Activated T-cell treated with anti-CD3 and anti-CD28 coated beads for 4 hours (primary cell): ENCODE measurements at regions not wholly inside any gene's neighbourhood (a gene's known extent, or its start where the extent isn't known, plus 50 kb on each side); places are given as distances from the start of the nearest gene placed in this dataset.
"Not testable (repeated sequence)": the region's sequence is repeated elsewhere in the genome, so short reads cannot be mapped to it uniquely, and the experiment has no call there.

Experiments used
- DNase-seq: peaks from one replicate; pipeline ENCODE4 v3.0.0-alpha.2; 2020

- no peak for DNase-seq
These were observed 134.9 kb downstream of the SMIM20 start for GRCh38 chr4:26048950-26049349.

GRCh38 chr4:26049447-26049846 lies 135.4 kb downstream of the SMIM20 start:
- no peak for DNase-seq

DNA sequence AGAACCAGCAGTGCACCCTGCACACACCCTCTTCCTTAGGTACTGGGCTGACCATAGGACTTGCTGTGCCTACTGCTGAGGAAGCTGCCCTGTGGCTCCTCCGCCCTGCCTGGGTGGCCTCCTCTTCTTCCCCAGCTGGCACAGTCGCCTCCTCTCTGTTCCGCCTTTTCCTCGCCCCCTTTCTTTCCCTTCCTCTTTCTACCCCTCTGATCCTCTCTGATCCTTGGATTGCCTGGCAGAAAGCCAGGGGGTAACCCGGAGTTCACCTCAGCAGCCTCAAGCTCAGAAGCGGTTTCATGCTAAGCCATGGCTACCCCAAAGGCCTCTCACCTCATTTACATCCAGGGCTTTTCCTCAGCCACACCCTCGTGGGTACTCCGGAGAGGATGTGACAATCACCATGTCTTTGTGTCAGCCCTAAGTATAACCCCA lies 136.2 kb downstream of the SMIM20 start:
- no peak for DNase-seq

GRCh38 chr4:26050671-26051070 lies 136.7 kb downstream of the SMIM20 start:
- DNase-seq, result no peak

- DNase-seq, result no peak
These were observed 137.2 kb downstream of the SMIM20 start for GRCh38 chr4:26051240-26051639.

- no peak for DNase-seq
These were observed 138.9 kb downstream of the SMIM20 start for GRCh38 chr4:26052663-26053541.

- DNase-seq, result no peak
These were observed 139.7 kb downstream of the SMIM20 start for GRCh38 chr4:26053761-26054160.

GRCh38 chr4:26055855-26056254 lies 141.8 kb downstream of the SMIM20 start:
- DNase-seq, result no peak

DNA sequence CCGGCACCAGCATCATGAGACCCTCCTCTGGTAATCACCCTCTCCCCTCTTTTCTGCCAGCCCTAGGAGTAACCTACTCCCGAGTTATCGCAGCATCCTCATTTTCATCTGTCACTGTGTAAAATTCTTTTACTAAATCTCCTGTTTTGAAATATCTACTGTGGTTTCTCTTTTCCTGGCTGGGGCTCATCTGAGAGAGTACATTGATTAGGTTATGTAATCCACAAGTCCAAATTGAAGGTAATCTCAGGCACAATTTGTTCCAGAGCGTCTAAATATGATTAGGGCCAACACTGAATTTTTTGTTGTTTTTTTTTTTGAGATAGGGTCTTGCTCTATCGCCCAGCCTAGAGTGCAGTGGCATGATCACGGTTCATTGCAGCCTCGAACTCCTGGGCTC lies 142.4 kb downstream of the SMIM20 start:
- no peak for DNase-seq

DNA sequence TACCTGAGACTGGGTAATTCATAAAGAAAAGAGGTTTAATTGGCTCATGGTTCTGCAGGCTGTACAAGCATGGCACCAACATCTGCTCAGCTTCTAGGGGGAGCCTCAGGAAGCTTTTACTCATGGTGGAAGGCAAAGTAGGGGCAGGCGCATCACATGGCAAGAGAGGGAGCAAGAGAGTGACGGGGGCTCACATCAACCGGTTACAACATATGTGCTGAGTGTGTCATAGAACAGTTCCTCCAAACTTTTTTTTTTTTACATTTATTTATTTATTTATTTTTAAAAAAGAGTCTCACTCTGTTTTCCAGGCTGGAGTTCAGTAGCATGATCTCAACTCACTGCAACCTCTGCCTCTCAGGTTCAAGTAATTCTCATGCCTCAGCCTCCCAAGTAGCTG lies 143.8 kb downstream of the SMIM20 start:
- DNase-seq, result not testable (repeated sequence)

GRCh38 chr4:26058537-26058936 lies 144.5 kb downstream of the SMIM20 start:
- no peak for DNase-seq

DNA sequence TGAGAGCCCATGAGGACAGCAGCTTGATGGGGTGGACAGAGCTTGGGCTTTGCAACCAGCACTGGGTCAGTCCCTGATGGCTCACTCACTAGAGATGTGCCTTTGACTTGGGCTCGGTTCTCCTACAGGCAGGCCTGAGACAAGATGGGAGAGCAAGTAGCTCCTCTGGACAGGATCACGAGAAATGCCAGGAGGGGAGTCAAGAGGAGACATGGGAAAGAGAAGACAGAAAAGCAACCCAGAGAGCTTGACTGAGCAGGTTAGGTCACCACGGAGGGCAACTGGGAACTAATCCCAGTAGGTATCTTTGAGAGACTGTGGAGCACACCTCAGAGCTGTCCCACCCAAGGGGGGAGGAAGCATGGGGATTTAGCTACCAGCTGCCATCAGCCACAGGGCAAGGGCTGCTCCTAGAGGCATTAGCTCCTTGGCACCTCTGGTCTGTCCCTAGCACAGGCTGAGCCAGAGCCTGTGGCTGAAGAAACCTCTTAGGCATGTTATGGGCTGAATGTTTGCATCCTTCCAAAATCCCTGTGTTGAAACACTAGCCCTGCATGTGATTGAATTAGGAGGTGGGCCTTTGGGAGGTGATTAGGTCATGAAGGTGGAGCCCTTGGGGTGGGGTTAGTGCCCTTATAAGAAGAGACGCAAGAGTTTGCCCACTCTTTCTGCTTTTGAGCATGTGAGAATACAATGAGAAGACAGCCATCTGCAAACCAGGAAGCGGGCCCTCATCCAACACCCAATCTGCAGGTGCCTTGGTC lies 145.6 kb downstream of the SMIM20 start:
- DNase-seq, result no peak

GRCh38 chr4:26060286-26060685 lies 146.3 kb downstream of the SMIM20 start:
- no peak for DNase-seq

- no peak for DNase-seq
These were observed 147.4 kb downstream of the SMIM20 start for GRCh38 chr4:26061248-26061986.

DNA sequence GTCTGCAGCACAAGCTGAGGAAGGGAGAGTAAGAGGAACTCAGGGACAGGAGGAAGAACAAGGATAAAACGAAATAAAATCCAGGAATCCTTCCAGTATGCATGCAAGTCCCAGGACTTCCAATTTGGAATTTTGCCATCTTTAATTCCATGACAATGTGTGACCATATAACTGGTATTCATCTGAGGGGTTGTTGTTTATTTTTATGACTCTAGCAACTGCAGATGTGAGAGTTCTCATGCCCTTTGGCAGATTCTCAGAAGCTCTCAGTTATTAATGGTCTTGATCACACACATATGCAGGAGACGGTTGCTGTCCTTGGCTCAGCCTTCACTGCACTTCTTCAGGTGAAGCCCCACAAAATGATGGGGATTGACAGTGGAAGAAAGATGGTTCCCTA lies 148.2 kb downstream of the SMIM20 start:
- no peak for DNase-seq

- not testable (repeated sequence) for DNase-seq
These were observed 150.0 kb downstream of the SMIM20 start for GRCh38 chr4:26064009-26064408.

GRCh38 chr4:26065833-26066232 lies 151.8 kb downstream of the SMIM20 start:
- no peak for DNase-seq

- DNase-seq, result no peak
These were observed 153.0 kb downstream of the SMIM20 start for GRCh38 chr4:26067035-26067434.

GRCh38 chr4:26069218-26069617 lies 155.2 kb downstream of the SMIM20 start:
- DNase-seq, result no peak

DNA sequence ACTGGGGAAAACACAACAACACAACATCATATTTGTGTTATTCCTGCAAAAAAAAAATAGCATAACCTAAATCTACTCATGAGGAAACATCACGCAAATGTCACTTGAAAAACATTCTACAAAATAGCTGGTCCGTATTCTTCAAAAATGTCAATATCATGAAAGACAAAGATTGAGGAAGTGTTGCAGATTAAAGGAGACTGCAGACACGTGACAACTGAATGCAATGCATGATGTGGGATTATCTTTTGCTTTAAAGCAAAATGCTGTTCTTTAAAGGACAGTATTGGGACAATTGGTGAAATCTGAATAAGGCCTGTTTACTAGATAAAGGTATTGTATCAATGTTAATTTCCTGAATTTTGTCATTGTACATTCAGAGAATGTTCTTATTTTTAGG lies 157.7 kb downstream of the SMIM20 start:
- no peak for DNase-seq

GRCh38 chr4:26073886-26074560 lies 160.0 kb downstream of the SMIM20 start:
- DNase-seq, result no peak

- peak; percentile 32 for DNase-seq
These were observed 160.9 kb downstream of the SMIM20 start for GRCh38 chr4:26074712-26075430.
